Transverse colon (tissue), 3 donors: ENCODE measurements at regions not wholly inside any gene's neighbourhood (a gene's known extent, or its start where the extent isn't known, plus 50 kb on each side); places are given as distances from the start of the nearest gene placed in this dataset.

ENCODE experiments used
- CTCF ChIP-seq, 5 experiments: fragments of 200-600 bp in 3 of 5; fragments of 450-650 bp in 2 of 5; sonication (generic) in 3 of 5; IDR thresholded peaks; 1 replicate in 2 of 5; 2 replicates in 3 of 5; pipeline ENCODE4 v1.5.1; 2016 to 2017; ENCODE audit warnings: antibody characterized with exemption in 5 of 5, inconsistent platforms in 3 of 5, mild to moderate bottlenecking in 2 of 5, moderate library complexity in 1 of 5
- EP300 ChIP-seq: sonication (generic); formaldehyde crosslinking; IDR thresholded peaks from one replicate; pipeline ENCODE4 v1.6.1; 2017; ENCODE audit warnings: antibody characterized with exemption, low read depth

GRCh38 chr12:40502322-40502721 lies 189.9 kb upstream of the CNTN1 start:
- TF ChIP-seq CTCF (IDR thresholded peaks at IDR 0.05) (no peak), EP300 (no peak)
